Mesothelial cell of epicardium (in vitro differentiated cells): ENCODE measurements at regions not wholly inside any gene's neighbourhood (a gene's known extent, or its start where the extent isn't known, plus 50 kb on each side); places are given as distances from the start of the nearest gene placed in this dataset.

Experiments
- DNase-seq, 2 experiments: peaks; one replicate each; pipeline ENCODE4 v3.0.0; 2021; ENCODE audit warnings: low spot score in 2 of 2; ENCODE audit not compliant: unreplicated experiment in 2 of 2
- H3K27ac Mint-ChIP-seq: 2 replicates; pipeline ENCODE4 v1.8.0; 2021; ENCODE audit warnings: mixed read lengths
- H3K27me3 Mint-ChIP-seq: 2 replicates; pipeline ENCODE4 v1.8.0; 2021; ENCODE audit warnings: low read depth, mixed read lengths
- H3K36me3 Mint-ChIP-seq: 2 replicates; pipeline ENCODE4 v1.8.0; 2021; ENCODE audit warnings: mixed read lengths
- H3K4me1 Mint-ChIP-seq: 2 replicates; pipeline ENCODE4 v1.8.0; 2021; ENCODE audit warnings: mixed read lengths
- H3K4me3 Mint-ChIP-seq: 2 replicates; pipeline ENCODE4 v1.8.0; 2021; ENCODE audit warnings: mild to moderate bottlenecking, moderate library complexity, mixed read lengths
- H3K9me3 Mint-ChIP-seq: 2 replicates; pipeline ENCODE4 v1.8.0; 2021; ENCODE audit warnings: mixed read lengths
- CTCF ChIP-seq: fragments of 200-600 bp; sonication (generic); IDR thresholded peaks from one replicate; pipeline ENCODE4 v1.5.0; 2021; ENCODE audit warnings: antibody characterized with exemption; ENCODE audit not compliant: unreplicated experiment

GRCh38 chr4:26150948-26151347 is 169.9 kb upstream of the RBPJ start:
- TF ChIP-seq CTCF, result no peak
- H3K4me3 Mint-ChIP-seq, result no peak overlapping the region
- no peak for DNase-seq
- H3K4me1 Mint-ChIP-seq, result peaks cover 7% of the 10 kb centered on the region
- peaks cover 2% of the 10 kb centered on the region for H3K27me3 Mint-ChIP-seq
- no peak overlapping the region for H3K27ac Mint-ChIP-seq
- no peaks in the 10 kb centered on the region for H3K36me3 Mint-ChIP-seq
- H3K9me3 Mint-ChIP-seq, result peaks cover 9% of the 10 kb centered on the region

- DNase-seq, result no peak
- no peak for TF ChIP-seq CTCF
- H3K4me3 Mint-ChIP-seq, result no peak overlapping the region
- H3K36me3 Mint-ChIP-seq, result no peaks in the 10 kb centered on the region
- H3K27me3 Mint-ChIP-seq, result peaks cover 2% of the 10 kb centered on the region
- peaks cover 7% of the 10 kb centered on the region for H3K4me1 Mint-ChIP-seq
- no peak overlapping the region for H3K27ac Mint-ChIP-seq
- H3K9me3 Mint-ChIP-seq, result peaks cover 6% of the 10 kb centered on the region
These were observed 169.2 kb upstream of the RBPJ start for GRCh38 chr4:26151615-26152014.

DNA sequence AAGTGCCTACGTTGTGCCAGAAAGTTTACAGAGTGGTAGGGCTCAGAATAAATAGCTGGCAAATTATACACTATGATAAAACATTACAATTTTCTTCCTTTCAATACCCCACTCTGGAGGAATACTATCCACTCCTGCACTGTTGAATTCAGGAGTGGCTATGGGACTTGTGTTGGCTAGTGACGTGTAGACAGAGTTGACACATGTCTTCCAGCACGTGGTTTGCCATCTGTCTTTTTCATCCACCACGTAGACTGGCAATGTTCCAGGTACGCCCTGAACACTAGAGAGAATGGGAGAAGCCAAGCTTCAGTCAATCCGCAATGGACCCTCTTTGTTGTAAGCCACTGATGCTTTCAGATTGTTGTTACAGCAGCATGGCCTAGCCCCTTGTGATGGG is 168.8 kb upstream of the RBPJ start:
- no peak for TF ChIP-seq CTCF
- Mint-ChIP-seq H3K27ac (no peak overlapping the region), H3K9me3 (peaks cover 4% of the 10 kb centered on the region), H3K27me3 (peaks cover 2% of the 10 kb centered on the region), H3K4me1 (peaks cover 7% of the 10 kb centered on the region), H3K4me3 (no peak overlapping the region), H3K36me3 (no peaks in the 10 kb centered on the region)
- DNase-seq, result no peak

DNA sequence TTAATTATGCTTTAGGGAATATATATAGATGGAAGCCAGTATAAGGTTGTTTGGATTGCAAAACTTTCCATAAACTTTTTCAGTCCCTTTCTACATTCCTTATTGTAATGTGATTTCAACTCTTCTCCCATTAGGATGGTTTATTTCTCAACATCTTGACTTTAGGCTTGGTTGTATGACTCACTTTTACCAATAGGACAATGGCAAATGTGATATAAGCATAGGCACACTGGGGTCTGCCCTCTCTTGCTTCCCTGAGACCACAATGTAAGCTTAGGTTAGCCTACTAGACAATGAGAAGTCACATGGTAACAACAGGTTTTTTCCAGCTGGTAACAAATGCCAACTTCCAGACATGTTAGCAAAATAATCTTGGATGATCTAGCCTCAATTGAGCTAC is 163.3 kb upstream of the RBPJ start:
- TF ChIP-seq CTCF, result no peak
- H3K9me3 Mint-ChIP-seq, result peaks cover 8% of the 10 kb centered on the region
- H3K36me3 Mint-ChIP-seq, result no peaks in the 10 kb centered on the region
- peaks cover 2% of the 10 kb centered on the region for H3K27me3 Mint-ChIP-seq
- no peak overlapping the region for H3K4me3 Mint-ChIP-seq
- no peak for DNase-seq
- no peak overlapping the region for H3K27ac Mint-ChIP-seq
- H3K4me1 Mint-ChIP-seq, result peaks cover 4% of the 10 kb centered on the region

DNA sequence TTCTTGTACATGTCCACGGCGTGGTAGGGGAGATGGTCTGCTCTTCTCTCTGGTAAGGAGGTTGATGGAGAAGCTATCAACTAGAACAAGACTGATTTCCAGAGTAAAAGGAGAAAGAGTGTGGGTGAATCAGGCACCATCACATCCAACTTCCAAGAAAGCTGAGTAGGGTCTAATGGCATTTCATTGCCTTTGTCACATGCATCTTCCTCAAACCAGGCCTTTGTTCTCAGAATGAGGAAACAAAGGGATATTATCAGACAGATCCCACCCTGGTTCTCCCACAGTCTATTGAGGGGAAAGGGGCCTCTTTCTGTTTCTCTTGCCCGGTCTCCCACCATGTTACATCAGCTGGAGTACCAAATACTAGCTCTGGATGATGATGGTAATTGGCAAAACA is 160.2 kb upstream of the RBPJ start:
- H3K9me3 Mint-ChIP-seq, result peaks cover 8% of the 10 kb centered on the region
- no peak overlapping the region for H3K4me3 Mint-ChIP-seq
- no peak overlapping the region for H3K27ac Mint-ChIP-seq
- H3K27me3 Mint-ChIP-seq, result no peaks in the 10 kb centered on the region
- peaks cover 18% of the 10 kb centered on the region for H3K4me1 Mint-ChIP-seq
- DNase-seq, result no peak
- TF ChIP-seq CTCF, result no peak
- H3K36me3 Mint-ChIP-seq, result no peaks in the 10 kb centered on the region
